HEK293T (cell line): ENCODE measurements at regions not wholly inside any gene's neighbourhood (a gene's known extent, or its start where the extent isn't known, plus 50 kb on each side); places are given as distances from the start of the nearest gene placed in this dataset.

Source experiments
- ARNT ChIP-seq: fragments of 450-650 bp; IDR thresholded peaks from 2 replicates; pipeline ENCODE4 v1.6.1; 2017; ENCODE audit warnings: mild to moderate bottlenecking
- FOXM1 ChIP-seq: fragments of 450-650 bp; IDR thresholded peaks from 2 replicates; pipeline ENCODE4 v1.6.1; 2017; ENCODE audit warnings: mild to moderate bottlenecking, borderline replicate concordance
- HDGF ChIP-seq: fragments of 450-650 bp; IDR thresholded peaks from 2 replicates; pipeline ENCODE4 v1.6.1; 2017; ENCODE audit warnings: antibody characterized with exemption, borderline replicate concordance
- TARDBP ChIP-seq: fragments of 450-650 bp; IDR thresholded peaks from 2 replicates; pipeline ENCODE4 v1.6.1; 2016

DNA sequence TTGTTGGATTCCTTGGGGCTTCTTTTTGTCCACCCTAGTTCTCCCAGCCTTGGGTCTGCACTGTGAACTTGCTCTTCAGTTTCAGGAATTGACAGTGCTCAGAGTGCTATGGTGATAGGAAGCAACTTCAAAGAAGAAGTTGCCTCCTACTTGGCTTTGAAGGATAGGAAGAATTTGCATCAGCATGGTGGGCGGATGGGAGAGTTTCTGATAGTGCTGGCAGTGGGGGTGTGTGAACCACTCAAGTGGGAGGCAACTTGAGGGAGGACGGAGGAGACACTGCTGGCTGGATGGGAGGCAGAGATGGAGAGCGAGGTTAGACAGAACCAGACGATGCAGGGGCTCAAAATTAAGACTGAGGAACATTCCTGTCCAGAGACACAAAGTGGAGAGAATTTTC, 164.4 kb upstream of the SKOR2 start:
- TF ChIP-seq ARNT (no peak), TARDBP (no peak), HDGF (no peak), FOXM1 (no peak)
